OCI-LY1 (cell line): ENCODE measurements at regions not wholly inside any gene's neighbourhood (a gene's known extent, or its start where the extent isn't known, plus 50 kb on each side); places are given as distances from the start of the nearest gene placed in this dataset.
"Not testable (repeated sequence)": the region's sequence is repeated elsewhere in the genome, so short reads cannot be mapped to it uniquely, and the experiment has no call there.

Experiments used
- H2AFZ ChIP-seq: fragments of 200-600 bp; sonication (generic), shearing (Covaris generic); 2 replicates; pipeline ENCODE4 v1.6.0; 2014; ENCODE audit warnings: antibody characterized with exemption, mild to moderate bottlenecking, low read length
- H3F3A ChIP-seq: fragments of 200-600 bp; sonication (generic), shearing (Covaris generic); 2 replicates; pipeline ENCODE4 v1.6.0; 2014; ENCODE audit warnings: mild to moderate bottlenecking, antibody characterized with exemption, low read length, moderate library complexity; ENCODE audit not compliant: insufficient read depth
- H3K27ac ChIP-seq: fragments of 200-600 bp; sonication (generic); 2 replicates; pipeline ENCODE4 v1.5.1; 2014; ENCODE audit warnings: low read length, mixed run types, mild to moderate bottlenecking, low read depth; ENCODE audit not compliant: poor library complexity, severe bottlenecking
- H3K27me3 ChIP-seq: fragments of 200-600 bp; sonication (generic); 2 replicates; pipeline ENCODE4 v1.6.0; 2014; ENCODE audit warnings: antibody characterized with exemption, mild to moderate bottlenecking, low read length, moderate library complexity; ENCODE audit not compliant: insufficient read depth
- H3K36me3 ChIP-seq: fragments of 200-600 bp; sonication (generic); 2 replicates; pipeline ENCODE4 v1.6.1; 2014; ENCODE audit warnings: mild to moderate bottlenecking, antibody characterized with exemption, low read length, moderate library complexity, mixed read lengths; ENCODE audit not compliant: insufficient read depth
- H3K4me1 ChIP-seq: fragments of 200-600 bp; sonication (generic); 2 replicates; pipeline ENCODE4 v1.5.1; 2014; ENCODE audit warnings: mild to moderate bottlenecking, low read length, moderate library complexity; ENCODE audit not compliant: insufficient read depth, severe bottlenecking
- H3K4me2 ChIP-seq: fragments of 200-600 bp; sonication (generic), shearing (Covaris generic); 2 replicates; pipeline ENCODE4 v1.6.1; 2014; ENCODE audit warnings: low read length
- H3K4me3 ChIP-seq: fragments of 200-600 bp; sonication (generic); 2 replicates; pipeline ENCODE4 v1.5.1; 2014; ENCODE audit warnings: low read length, low read depth, mild to moderate bottlenecking, mixed read lengths; ENCODE audit not compliant: poor library complexity, severe bottlenecking
- H3K79me2 ChIP-seq: fragments of 200-600 bp; shearing (Covaris generic); 2 replicates; pipeline ENCODE4 v1.6.1; 2016; ENCODE audit warnings: mixed run types, low read length, mixed read lengths; ENCODE audit not compliant: insufficient read depth
- H3K9ac ChIP-seq: fragments of 200-600 bp; sonication (generic), shearing (Covaris generic); 2 replicates; pipeline ENCODE4 v1.6.1; 2014; ENCODE audit warnings: mild to moderate bottlenecking, low read length, mixed read lengths
- H3K9me2 ChIP-seq: fragments of 200-600 bp; sonication (generic), shearing (Covaris generic); 2 replicates; pipeline ENCODE4 v1.6.1; 2014; ENCODE audit warnings: low read depth, mild to moderate bottlenecking, low read length, mixed read lengths
- H3K9me3 ChIP-seq: fragments of 200-600 bp; shearing (Covaris generic); 2 replicates; pipeline ENCODE4 v1.6.1; 2014; ENCODE audit warnings: low read length, mixed read lengths
- H4K20me1 ChIP-seq: fragments of 200-600 bp; sonication (generic), shearing (Covaris generic); 2 replicates; pipeline ENCODE4 v1.6.0; 2016; ENCODE audit warnings: mild to moderate bottlenecking, low read length; ENCODE audit not compliant: insufficient read depth
- CTCF ChIP-seq: fragments of 200-600 bp; sonication (generic), shearing (Covaris generic); IDR thresholded peaks from 2 replicates; pipeline ENCODE4 v1.5.1; 2017; ENCODE audit warnings: mild to moderate bottlenecking, antibody characterized with exemption, low read length, moderate library complexity, mixed read lengths
- EZH2 ChIP-seq: fragments of 200-600 bp; sonication (generic), shearing (Covaris generic); IDR thresholded peaks from 2 replicates; pipeline ENCODE4 v1.8.0; 2017; ENCODE audit warnings: borderline replicate concordance, mixed run types, mild to moderate bottlenecking, antibody characterized with exemption, low read length, moderate library complexity, mixed read lengths

GRCh38 chr4:181890911-181891310 lies 352.3 kb upstream of the TENM3 start:
- no peaks in the 10 kb centered on the region for H3F3A ChIP-seq
- no peaks in the 10 kb centered on the region for H3K9me2 ChIP-seq
- no peak overlapping the region for H3K27ac ChIP-seq
- H3K4me1 ChIP-seq, result no peaks in the 10 kb centered on the region
- no peaks in the 10 kb centered on the region for H4K20me1 ChIP-seq
- no peak overlapping the region for H3K9ac ChIP-seq
- H3K9me3 ChIP-seq, result no peaks in the 10 kb centered on the region
- H3K79me2 ChIP-seq, result no peaks in the 10 kb centered on the region
- H3K4me3 ChIP-seq, result no peak overlapping the region
- H3K27me3 ChIP-seq, result no peaks in the 10 kb centered on the region
- H3K36me3 ChIP-seq, result no peaks in the 10 kb centered on the region
- H2AFZ ChIP-seq, result no peak overlapping the region
- TF ChIP-seq CTCF (no peak), EZH2 (no peak)
- no peak overlapping the region for H3K4me2 ChIP-seq

- Histone ChIP-seq H2AFZ (no peak overlapping the region), H3K36me3 (no peaks in the 10 kb centered on the region), H3K9me3 (no peaks in the 10 kb centered on the region), H3K79me2 (no peaks in the 10 kb centered on the region), H3K9me2 (no peaks in the 10 kb centered on the region), H3K27me3 (no peaks in the 10 kb centered on the region), H3K4me2 (no peak overlapping the region), H3K27ac (no peak overlapping the region), H3K4me3 (no peak overlapping the region), H4K20me1 (no peaks in the 10 kb centered on the region), H3K4me1 (no peaks in the 10 kb centered on the region), H3F3A (no peaks in the 10 kb centered on the region), H3K9ac (no peak overlapping the region)
- TF ChIP-seq EZH2 (no peak), CTCF (no peak)
Observed at GRCh38 chr4:181896614-181897013, 346.6 kb upstream of the TENM3 start.

GRCh38 chr4:181897935-181898334 lies 345.3 kb upstream of the TENM3 start:
- no peaks in the 10 kb centered on the region for H3K4me1 ChIP-seq
- no peak overlapping the region for H3K4me3 ChIP-seq
- no peaks in the 10 kb centered on the region for H3K79me2 ChIP-seq
- no peaks in the 10 kb centered on the region for H4K20me1 ChIP-seq
- no peaks in the 10 kb centered on the region for H3K36me3 ChIP-seq
- no peaks in the 10 kb centered on the region for H3K9me2 ChIP-seq
- H3K27me3 ChIP-seq, result no peaks in the 10 kb centered on the region
- H3K9me3 ChIP-seq, result no peaks in the 10 kb centered on the region
- no peak overlapping the region for H2AFZ ChIP-seq
- no peak overlapping the region for H3K9ac ChIP-seq
- H3K4me2 ChIP-seq, result no peak overlapping the region
- no peak overlapping the region for H3K27ac ChIP-seq
- no peak for TF ChIP-seq EZH2
- TF ChIP-seq CTCF, result no peak
- no peaks in the 10 kb centered on the region for H3F3A ChIP-seq

GRCh38 chr4:181902404-181902803 lies 340.8 kb upstream of the TENM3 start:
- H3K4me3 ChIP-seq, H3F3A ChIP-seq, H3K9me3 ChIP-seq, H3K9me2 ChIP-seq, H3K79me2 ChIP-seq, H3K4me2 ChIP-seq, H3K9ac ChIP-seq, H3K27me3 ChIP-seq, H2AFZ ChIP-seq, H3K36me3 ChIP-seq, H3K27ac ChIP-seq, H4K20me1 ChIP-seq, H3K4me1 ChIP-seq: not testable (repeated sequence)
